H1 (cell line): ENCODE measurements at regions not wholly inside any gene's neighbourhood (a gene's known extent, or its start where the extent isn't known, plus 50 kb on each side); places are given as distances from the start of the nearest gene placed in this dataset.

Experiments used
- CHD1 ChIP-seq: IDR thresholded peaks from 2 replicates; pipeline ENCODE4 v1.6.1; 2012; ENCODE audit warnings: low read depth, low read length, improper control_type of control experiment
- EGR1 ChIP-seq: IDR thresholded peaks from 2 replicates; pipeline ENCODE4 v1.6.1; 2011; ENCODE audit warnings: low read depth, low read length, borderline replicate concordance
- HDAC2 ChIP-seq, 2 experiments: fragments of 300-600 bp in 1 of 2; sonication (generic) in 1 of 2; IDR thresholded peaks; 2 replicates each; pipeline ENCODE4 v1.6.1; 2011 to 2012; ENCODE audit warnings: low read depth in 2 of 2, low read length in 2 of 2, mild to moderate bottlenecking in 2 of 2, moderate library complexity in 2 of 2, borderline replicate concordance in 1 of 2, inconsistent platforms in 1 of 2
- HDAC6 ChIP-seq: IDR thresholded peaks from one replicate; pipeline ENCODE4 v1.7.1; 2012; ENCODE audit warnings: low read depth, mild to moderate bottlenecking, inconsistent platforms, low read length, moderate library complexity
- PHF8 ChIP-seq: fragments of 200-600 bp; sonication (generic); conservative IDR thresholded peaks from 2 replicates; pipeline ENCODE4 v1.7.1; 2012; ENCODE audit warnings: low read depth, mild to moderate bottlenecking, inconsistent platforms, low read length, moderate library complexity
- SRF ChIP-seq: IDR thresholded peaks from 2 replicates; pipeline ENCODE4 v1.6.1; 2011; ENCODE audit warnings: mild to moderate bottlenecking, low read depth, low read length, moderate library complexity

DNA sequence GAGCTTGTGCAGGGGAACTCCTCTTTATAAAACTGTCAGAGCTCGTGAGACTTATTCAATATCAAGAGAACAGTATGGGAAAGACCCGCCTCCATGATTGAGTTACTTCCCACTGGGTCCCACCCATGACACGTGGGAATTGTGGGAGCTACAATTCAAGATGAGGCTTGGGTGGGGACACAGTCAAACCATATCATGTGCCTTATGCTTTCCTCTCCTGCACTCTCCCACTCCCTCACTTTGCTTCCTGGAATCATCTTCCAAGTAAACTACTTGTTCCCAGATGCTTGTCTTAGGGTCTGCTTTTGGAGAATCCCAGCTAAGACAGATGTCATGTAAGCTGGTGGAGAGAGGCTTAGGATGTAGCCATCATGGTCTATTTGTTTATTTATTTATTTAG, 271.2 kb downstream of the HAPSTR1 start (continued):
- TF ChIP-seq HDAC2 (IDR thresholded peaks at IDR 0.05; ENCODE audit: borderline replicate concordance in 1 of 2, low read depth in 2 of 2, low read length in 2 of 2) (no peak), CHD1 (no peak), EGR1 (no peak), SRF (no peak), PHF8 (no peak), HDAC6 (no peak)
- TF ChIP-seq, all 59 proteins: peak for 0
